ENCODE measurements at regions not wholly inside any gene's neighbourhood (a gene's known extent, or its start where the extent isn't known, plus 50 kb on each side); places are given as distances from the start of the nearest gene placed in this dataset.

DNA sequence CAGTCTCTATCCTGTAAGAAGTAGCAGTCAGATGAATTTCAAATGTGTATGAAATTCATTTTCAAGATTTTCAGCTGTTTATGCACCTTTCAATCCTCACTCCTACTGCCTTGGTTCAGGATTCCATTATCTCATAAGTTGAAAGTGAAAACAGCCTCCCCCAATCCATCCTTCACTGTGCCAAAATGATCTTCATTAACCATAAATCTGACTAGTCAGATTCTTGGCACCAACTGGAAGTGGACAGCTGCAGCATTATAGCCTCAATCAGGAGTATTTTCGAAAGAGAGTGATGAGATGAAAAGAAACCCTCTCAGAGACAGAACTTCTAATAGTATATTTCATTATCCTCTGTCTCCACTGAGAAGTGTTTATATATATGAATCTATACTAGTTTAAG lies 365.3 kb upstream of the PDGFD start:
- no peak for TF ChIP-seq CTCF (IDR thresholded peaks at IDR 0.05; ENCODE audit: borderline replicate concordance, insufficient read depth, low read depth, low read length)
- H3K4me3 ChIP-seq (ENCODE audit: low read depth, low read length) = no peak overlapping the region

DNA sequence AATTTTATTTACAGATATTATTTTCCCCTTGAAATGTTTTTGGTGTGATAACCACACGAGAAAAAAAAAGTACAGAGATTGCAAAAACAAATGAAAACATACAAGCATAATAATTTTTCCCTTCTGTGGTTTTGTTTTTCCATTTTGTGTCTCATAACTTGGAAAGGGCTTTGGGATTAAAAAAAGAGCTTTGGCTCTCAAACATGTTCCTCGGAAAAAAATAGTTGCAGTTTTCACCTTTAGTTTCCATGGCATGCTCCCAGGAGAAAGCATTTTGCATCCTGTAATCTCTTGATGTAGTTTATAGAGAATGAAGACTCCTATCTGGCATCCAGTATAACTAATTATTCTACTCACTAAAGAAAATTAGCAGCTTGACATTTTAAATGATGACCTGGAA lies 362.1 kb upstream of the PDGFD start:
- no peak for TF ChIP-seq CTCF (IDR thresholded peaks at IDR 0.05; ENCODE audit: borderline replicate concordance, insufficient read depth, low read depth, low read length)
- H3K4me3 ChIP-seq (ENCODE audit: low read depth, low read length) = no peak overlapping the region

DNA sequence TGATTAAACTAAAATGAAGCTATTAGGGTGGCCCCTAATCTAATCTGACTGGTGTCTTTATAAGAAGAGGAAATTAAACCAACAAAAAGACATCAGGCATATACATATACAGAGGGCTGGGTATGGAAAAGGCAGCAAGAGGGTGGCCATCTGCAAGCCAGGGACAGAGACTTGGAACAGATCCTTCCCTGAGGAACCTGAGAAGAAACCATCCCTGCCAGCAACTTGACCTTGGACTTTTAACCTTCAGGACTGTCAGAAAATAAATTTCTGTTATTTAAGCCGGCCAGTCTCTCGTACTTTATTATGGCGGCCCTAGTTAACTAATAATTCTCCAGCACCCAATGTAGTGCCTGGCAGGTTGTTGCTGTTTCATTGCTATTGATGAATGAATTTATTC lies 361.5 kb upstream of the PDGFD start:
- no peak for TF ChIP-seq CTCF (IDR thresholded peaks at IDR 0.05; ENCODE audit: borderline replicate concordance, insufficient read depth, low read depth, low read length)
- H3K4me3 ChIP-seq (ENCODE audit: low read depth, low read length) = no peak overlapping the region

GRCh38 chr11:104524254-104524653 lies 360.3 kb upstream of the PDGFD start:
- H3K4me3 ChIP-seq (ENCODE audit: low read depth, low read length) = no peak overlapping the region
- TF ChIP-seq CTCF (IDR thresholded peaks at IDR 0.05; ENCODE audit: borderline replicate concordance, insufficient read depth, low read depth, low read length) = no peak

GRCh38 chr11:104523611-104524010 lies 359.7 kb upstream of the PDGFD start:
- no peak overlapping the region for H3K4me3 ChIP-seq (ENCODE audit: low read depth, low read length)
- no peak for TF ChIP-seq CTCF (IDR thresholded peaks at IDR 0.05; ENCODE audit: borderline replicate concordance, insufficient read depth, low read depth, low read length)

DNA sequence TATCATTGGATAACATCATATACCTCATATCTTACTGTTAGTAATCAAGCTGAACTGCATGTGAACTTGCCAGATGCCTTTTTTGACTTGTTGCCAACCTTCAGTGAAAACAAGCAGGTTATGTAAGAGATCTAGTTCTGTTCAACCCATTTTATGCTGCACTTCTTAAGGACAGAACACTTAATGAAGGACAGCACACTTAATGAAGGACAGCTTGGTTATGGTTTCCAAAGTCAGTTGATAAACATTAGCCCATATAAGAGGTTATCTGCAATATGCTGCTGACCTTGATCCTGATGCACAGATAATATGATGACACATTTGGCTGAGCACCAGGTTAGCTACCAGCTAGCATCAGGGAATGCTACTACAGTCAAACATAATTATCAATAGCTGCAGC lies 358.7 kb upstream of the PDGFD start:
- TF ChIP-seq CTCF (IDR thresholded peaks at IDR 0.05; ENCODE audit: borderline replicate concordance, insufficient read depth, low read depth, low read length) = no peak

DNA sequence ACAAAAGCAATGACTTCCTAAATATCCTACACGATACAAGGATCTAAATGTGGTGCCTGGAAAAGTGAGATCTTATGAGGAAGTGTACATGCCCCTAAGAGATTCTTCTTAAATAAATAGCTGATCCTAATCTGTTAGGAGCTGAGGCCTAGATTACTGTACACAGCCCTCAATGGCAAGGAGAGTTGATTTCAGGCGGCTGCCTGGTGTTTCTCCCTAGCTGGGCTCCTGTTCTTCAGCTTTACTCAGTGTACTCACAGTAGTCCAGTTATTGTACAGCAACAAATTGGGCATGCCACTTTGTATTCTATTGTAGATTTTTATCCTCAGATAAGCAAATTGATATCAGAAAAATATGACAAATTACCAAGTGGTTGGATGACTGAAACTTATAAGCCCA lies 358.2 kb upstream of the PDGFD start:
- H3K4me3 ChIP-seq (ENCODE audit: low read depth, low read length) = no peak overlapping the region
- no peak for TF ChIP-seq CTCF (IDR thresholded peaks at IDR 0.05; ENCODE audit: borderline replicate concordance, insufficient read depth, low read depth, low read length)

More for the DNA sequence above, 358.7 kb upstream of the PDGFD start:
- no peak overlapping the region for H3K4me3 ChIP-seq (ENCODE audit: low read depth, low read length)

Measured in GM12875 (cell line).